8988T (cell line): ENCODE measurements at regions not wholly inside any gene's neighbourhood (a gene's known extent, or its start where the extent isn't known, plus 50 kb on each side); places are given as distances from the start of the nearest gene placed in this dataset.

Source experiments
- DNase-seq: peaks from one replicate; pipeline ENCODE4 v3.0.0; 2011

GRCh38 chr3:193754719-193755118 lies 161.7 kb downstream of the OPA1 start:
- DNase-seq: no peak

- no peak for DNase-seq
Measured at GRCh38 chr3:193756536-193756935, 163.5 kb downstream of the OPA1 start.

- no peak for DNase-seq
Measured at GRCh38 chr3:193757457-193757856, 164.4 kb downstream of the OPA1 start.

GRCh38 chr3:193761969-193762368 lies 169.0 kb downstream of the OPA1 start:
- no peak for DNase-seq

GRCh38 chr3:193762657-193763056 lies 169.6 kb downstream of the OPA1 start:
- no peak for DNase-seq

- no peak for DNase-seq
Measured at GRCh38 chr3:193764959-193765358, 172.0 kb downstream of the OPA1 start.

- DNase-seq: no peak
Measured at GRCh38 chr3:193767353-193768069, 174.5 kb downstream of the OPA1 start.

- no peak for DNase-seq
Measured at GRCh38 chr3:193768070-193768394, 175.0 kb downstream of the OPA1 start.

GRCh38 chr3:193769437-193769836 lies 176.4 kb downstream of the OPA1 start:
- no peak for DNase-seq

GRCh38 chr3:193771011-193771652 lies 178.1 kb downstream of the OPA1 start:
- no peak for DNase-seq

- DNase-seq: no peak
Measured at GRCh38 chr3:193771653-193772421, 178.8 kb downstream of the OPA1 start.

- DNase-seq: no peak
Measured at GRCh38 chr3:193772422-193772763, 179.4 kb downstream of the OPA1 start.

- DNase-seq: no peak
Measured at GRCh38 chr3:193773266-193774220, 180.5 kb downstream of the OPA1 start.

- DNase-seq: no peak
Measured at GRCh38 chr3:193774272-193774915, 181.4 kb downstream of the OPA1 start.

GRCh38 chr3:193774916-193775285 lies 181.9 kb downstream of the OPA1 start:
- no peak for DNase-seq

- DNase-seq: no peak
Measured at GRCh38 chr3:193775421-193776077, 182.5 kb downstream of the OPA1 start.

- DNase-seq: no peak
Measured at GRCh38 chr3:193776626-193777358, 183.8 kb downstream of the OPA1 start.

GRCh38 chr3:193777524-193777923 lies 184.5 kb downstream of the OPA1 start:
- no peak for DNase-seq

- DNase-seq: no peak
Measured at GRCh38 chr3:193778676-193779075, 185.7 kb downstream of the OPA1 start.

GRCh38 chr3:193779933-193780332 lies 186.9 kb downstream of the OPA1 start:
- DNase-seq: no peak

GRCh38 chr3:193780397-193780796 lies 187.4 kb downstream of the OPA1 start:
- no peak for DNase-seq
